Activated B cell treated with CpG ODN at 0.5 μM for 24 hours (primary cell): ENCODE measurements at regions not wholly inside any gene's neighbourhood (a gene's known extent, or its start where the extent isn't known, plus 50 kb on each side); places are given as distances from the start of the nearest gene placed in this dataset.

ENCODE experiments used
- ATAC-seq: fragments of 200-7000 bp; cut with Tn5 transposase; one replicate; pipeline ENCODE4 v1.10.0; 2021; ENCODE audit warnings: low read depth, mild to moderate bottlenecking, moderate library complexity
- CTCF ChIA-PET: fragments of 350-600 bp; sonication (Branson Sonifier 250); formaldehyde crosslinking; loops from one replicate; lab custom pipeline; 2021; ENCODE audit warnings: antibody characterized with exemption; lab: Charles Lee
- POLR2A ChIA-PET: fragments of 350-600 bp; sonication (Branson Sonifier 250); formaldehyde crosslinking; loops from one replicate; lab custom pipeline; 2021; ENCODE audit warnings: antibody characterized with exemption; lab: Charles Lee
- DNase-seq: peaks from one replicate; pipeline ENCODE4 v3.0.0; 2022
- H3K27ac Mint-ChIP-seq: one replicate; pipeline ENCODE4 v1.8.0; 2020; ENCODE audit warnings: mixed read lengths
- H3K27me3 Mint-ChIP-seq: one replicate; pipeline ENCODE4 v1.8.0; 2021; ENCODE audit warnings: mixed read lengths
- H3K36me3 Mint-ChIP-seq: one replicate; pipeline ENCODE4 v1.8.0; 2021; ENCODE audit warnings: low read depth, mixed read lengths
- H3K4me1 Mint-ChIP-seq: one replicate; pipeline ENCODE4 v1.8.0; 2021; ENCODE audit warnings: mixed read lengths
- H3K4me3 Mint-ChIP-seq: one replicate; pipeline ENCODE4 v1.8.0; 2020; ENCODE audit warnings: mild to moderate bottlenecking, mixed read lengths
- H3K9me3 Mint-ChIP-seq: one replicate; pipeline ENCODE4 v1.8.0; 2020; ENCODE audit warnings: mixed read lengths
- intact Hi-C: fragments of 100-400 bp; cut with micrococcal nuclease; formaldehyde crosslinking; loops from one replicate; pipeline ENCODE4 v1.15.1; 2024
- TF ChIP-seq, protein P1 (sequence below): fragments of 200-600 bp; IDR thresholded peaks from one replicate; pipeline ENCODE4 v1.8.0; 2022; ENCODE audit warnings: antibody characterized with exemption, mild to moderate bottlenecking

DNA sequence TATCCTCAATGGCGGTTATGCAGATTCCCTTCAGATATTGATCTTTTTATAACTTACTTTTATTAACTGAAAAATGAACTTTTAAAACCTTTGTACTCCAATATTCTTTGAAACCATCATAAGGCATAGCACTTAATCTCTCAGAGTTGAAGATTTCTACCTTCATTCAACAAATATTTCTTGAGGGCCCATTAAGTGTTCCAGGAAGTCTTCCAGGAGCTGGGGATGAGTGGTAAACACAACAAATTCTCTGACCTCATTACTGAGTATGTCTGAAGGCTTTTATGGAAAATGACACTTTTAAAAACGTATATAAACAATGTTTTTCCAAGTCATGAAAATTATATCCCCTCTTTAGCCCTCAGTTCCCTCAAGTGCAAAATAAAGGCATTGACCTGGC is 575.3 kb upstream of the IL12A start:
- Mint-ChIP-seq H3K27ac (no peak overlapping the region), H3K27me3 (no peaks in the 10 kb centered on the region), H3K4me1 (no peaks in the 10 kb centered on the region), H3K36me3 (no peaks in the 10 kb centered on the region), H3K9me3 (peaks cover 23% of the 10 kb centered on the region), H3K4me3 (no peak overlapping the region)
- intact Hi-C loops, result no loop called here
- DNase-seq, result no peak
- ChIA-PET POLR2A (no interaction called here), CTCF (no interaction called here)
- no peak for ATAC-seq
- TF ChIP-seq, protein P1, sequence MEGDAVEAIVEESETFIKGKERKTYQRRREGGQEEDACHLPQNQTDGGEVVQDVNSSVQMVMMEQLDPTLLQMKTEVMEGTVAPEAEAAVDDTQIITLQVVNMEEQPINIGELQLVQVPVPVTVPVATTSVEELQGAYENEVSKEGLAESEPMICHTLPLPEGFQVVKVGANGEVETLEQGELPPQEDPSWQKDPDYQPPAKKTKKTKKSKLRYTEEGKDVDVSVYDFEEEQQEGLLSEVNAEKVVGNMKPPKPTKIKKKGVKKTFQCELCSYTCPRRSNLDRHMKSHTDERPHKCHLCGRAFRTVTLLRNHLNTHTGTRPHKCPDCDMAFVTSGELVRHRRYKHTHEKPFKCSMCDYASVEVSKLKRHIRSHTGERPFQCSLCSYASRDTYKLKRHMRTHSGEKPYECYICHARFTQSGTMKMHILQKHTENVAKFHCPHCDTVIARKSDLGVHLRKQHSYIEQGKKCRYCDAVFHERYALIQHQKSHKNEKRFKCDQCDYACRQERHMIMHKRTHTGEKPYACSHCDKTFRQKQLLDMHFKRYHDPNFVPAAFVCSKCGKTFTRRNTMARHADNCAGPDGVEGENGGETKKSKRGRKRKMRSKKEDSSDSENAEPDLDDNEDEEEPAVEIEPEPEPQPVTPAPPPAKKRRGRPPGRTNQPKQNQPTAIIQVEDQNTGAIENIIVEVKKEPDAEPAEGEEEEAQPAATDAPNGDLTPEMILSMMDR, result no peak

DNA sequence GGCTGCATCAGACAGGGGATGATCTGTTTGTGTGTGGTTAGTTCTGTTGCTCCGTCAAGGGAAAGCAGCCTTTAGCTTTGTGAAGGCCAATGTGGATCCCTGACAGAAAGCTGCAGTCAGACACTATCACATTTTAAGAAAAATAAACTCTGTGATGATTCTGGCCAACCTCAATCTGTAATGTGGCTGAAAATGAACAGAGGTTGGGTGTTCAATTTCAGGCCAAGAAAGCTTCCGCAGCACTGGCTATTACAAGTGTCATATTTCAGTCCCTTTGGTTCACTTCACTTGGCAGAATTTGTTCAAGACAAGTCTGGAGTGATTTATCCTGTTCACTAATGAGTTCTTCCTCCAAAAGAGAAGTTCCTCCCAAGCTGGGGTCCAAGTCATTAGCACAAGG is 571.8 kb upstream of the IL12A start:
- H3K36me3 Mint-ChIP-seq, result no peaks in the 10 kb centered on the region

DNA sequence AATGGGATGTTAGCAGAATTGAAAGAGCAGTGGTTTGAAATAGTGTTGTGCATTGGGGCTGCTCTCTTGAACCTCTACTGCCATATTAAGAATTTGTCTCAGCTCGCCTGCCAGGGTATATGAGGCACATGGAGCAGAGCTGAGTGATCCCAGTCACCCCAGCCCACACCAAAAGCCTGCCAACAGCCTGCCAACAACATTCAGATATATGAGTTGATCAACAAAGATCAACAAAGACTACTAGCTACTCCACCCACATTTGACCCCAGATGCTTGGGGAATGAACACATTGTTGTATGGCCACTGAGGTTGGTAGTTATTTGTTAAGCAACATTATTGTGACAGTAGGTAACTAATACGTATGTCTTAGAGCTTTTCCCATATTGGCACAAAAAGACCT is 570.9 kb upstream of the IL12A start:
- ChIA-PET POLR2A (no interaction called here), CTCF (no interaction called here)
- TF ChIP-seq, protein P1, result no peak
- no peak overlapping the region for H3K4me3 Mint-ChIP-seq
- H3K9me3 Mint-ChIP-seq, result peaks cover 2% of the 10 kb centered on the region
- no peaks in the 10 kb centered on the region for H3K27me3 Mint-ChIP-seq
- no peaks in the 10 kb centered on the region for H3K4me1 Mint-ChIP-seq
- intact Hi-C loops, result no loop called here
- no peak for ATAC-seq
- H3K36me3 Mint-ChIP-seq, result no peaks in the 10 kb centered on the region
- H3K27ac Mint-ChIP-seq, result no peak overlapping the region
- DNase-seq, result no peak

More for the DNA sequence above, 571.8 kb upstream of the IL12A start:
- Mint-ChIP-seq H3K4me3 (no peak overlapping the region), H3K9me3 (peaks cover 2% of the 10 kb centered on the region), H3K27ac (no peak overlapping the region), H3K27me3 (no peaks in the 10 kb centered on the region), H3K4me1 (no peaks in the 10 kb centered on the region)
- ChIA-PET CTCF (no interaction called here), POLR2A (no interaction called here)
- DNase-seq, result no peak
- TF ChIP-seq, protein P1, result no peak
- no peak for ATAC-seq
- intact Hi-C loops, result no loop called here

DNA sequence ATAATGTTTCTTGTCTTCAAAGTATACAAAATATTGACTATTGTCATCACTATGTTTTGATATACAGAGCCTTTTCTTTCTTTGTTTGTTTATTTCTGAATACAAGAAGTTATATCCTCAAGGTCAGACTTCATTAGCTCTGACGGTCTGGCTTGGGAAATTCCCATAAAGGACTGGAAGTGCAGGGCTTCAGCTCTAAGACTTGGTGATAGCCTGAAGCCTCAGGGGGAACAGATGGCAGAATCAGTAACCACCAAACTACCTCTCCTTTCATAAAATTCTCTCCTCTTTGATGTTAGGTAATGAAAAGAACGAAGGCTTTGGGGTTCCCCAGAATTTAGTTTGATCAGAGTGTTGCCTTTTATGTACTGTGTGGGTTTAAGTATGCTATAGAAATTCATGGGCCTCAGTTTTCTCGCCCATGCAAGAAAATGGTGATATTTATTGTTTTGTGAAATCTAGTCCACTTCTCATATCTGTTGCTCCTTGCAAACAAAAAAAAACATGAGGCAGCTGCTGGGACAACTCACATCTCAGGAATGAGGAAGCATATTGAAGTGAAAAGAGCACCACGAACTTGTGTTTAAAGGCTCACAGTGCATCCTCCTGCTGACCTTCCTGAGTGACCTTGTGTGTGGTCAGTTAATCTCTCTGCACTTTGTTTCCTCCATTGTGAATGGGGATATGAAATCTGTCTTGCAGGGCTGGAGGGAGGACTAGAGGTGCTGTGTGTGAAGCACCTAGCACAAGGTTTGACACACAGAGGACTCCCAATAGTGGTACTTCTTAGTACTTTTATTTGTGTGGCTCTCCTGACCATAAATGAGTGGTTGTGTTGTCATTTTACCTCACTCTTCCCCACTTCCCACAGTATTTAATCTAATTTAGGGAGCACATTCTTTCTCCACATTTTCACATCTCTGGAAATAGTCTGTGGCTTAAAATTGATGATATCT is 569.8 kb upstream of the IL12A start:
- CTCF ChIA-PET, result no interaction called here
- no peaks in the 10 kb centered on the region for H3K4me1 Mint-ChIP-seq

DNA sequence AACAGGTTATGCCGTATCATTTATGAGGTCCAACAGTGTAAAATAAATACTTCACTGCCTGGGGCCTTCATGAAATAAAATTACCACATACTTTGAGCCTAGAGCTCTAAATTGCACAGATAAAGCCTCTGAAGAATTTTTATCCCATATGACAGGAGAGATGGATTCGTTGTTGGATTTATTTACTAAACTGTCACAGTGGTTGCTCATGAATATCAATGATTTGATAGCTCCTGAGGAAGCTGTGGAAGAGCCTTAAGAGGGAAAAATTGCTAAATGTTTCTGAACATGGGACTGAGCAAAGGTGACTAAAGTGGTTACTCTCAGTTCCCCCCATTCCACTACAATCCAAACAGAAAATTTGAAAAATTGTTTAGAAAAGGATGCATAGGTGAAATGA is 558.9 kb upstream of the IL12A start:
- H3K4me3 Mint-ChIP-seq, result no peak overlapping the region
- no peaks in the 10 kb centered on the region for H3K4me1 Mint-ChIP-seq
- CTCF ChIA-PET, result no interaction called here
- DNase-seq (no peak), ATAC-seq (no peak)
- peaks cover 3% of the 10 kb centered on the region for H3K9me3 Mint-ChIP-seq
- H3K27ac Mint-ChIP-seq, result no peak overlapping the region
- no peaks in the 10 kb centered on the region for H3K36me3 Mint-ChIP-seq
- intact Hi-C loops, result no loop called here
- POLR2A ChIA-PET, result no interaction called here
- TF ChIP-seq, protein P1, result no peak
- no peaks in the 10 kb centered on the region for H3K27me3 Mint-ChIP-seq

More for the DNA sequence above, 569.8 kb upstream of the IL12A start:
- no peak overlapping the region for H3K27ac Mint-ChIP-seq
- H3K36me3 Mint-ChIP-seq, result no peaks in the 10 kb centered on the region
- TF ChIP-seq, protein P1, result no peak
- peaks cover 4% of the 10 kb centered on the region for H3K9me3 Mint-ChIP-seq
- H3K27me3 Mint-ChIP-seq, result no peaks in the 10 kb centered on the region
- H3K4me3 Mint-ChIP-seq, result no peak overlapping the region
- intact Hi-C loops, result no loop called here
- ATAC-seq (no peak), DNase-seq (no peak)
- POLR2A ChIA-PET, result no interaction called here
